ENCODE measurements at regions not wholly inside any gene's neighbourhood (a gene's known extent, or its start where the extent isn't known, plus 50 kb on each side); places are given as distances from the start of the nearest gene placed in this dataset.

GRCh38 chr2:145412155-145412554 lies 892.2 kb upstream of the ZEB2 start:
- no peaks in the 10 kb centered on the region for H3K27me3 ChIP-seq (ENCODE audit: insufficient read depth, poor library complexity, severe bottlenecking)
- H3K4me3 ChIP-seq (replicated peaks; ENCODE audit: insufficient read depth, low read length), result no peak overlapping the region
- peak overlapping the region; percentile 41 for H3K27ac ChIP-seq (replicated peaks)
- no peak for DNase-seq (ENCODE audit: low read depth in 1 of 2, low spot score in 1 of 2)
- TF ChIP-seq GABPA (IDR thresholded peaks at IDR 0.05; ENCODE audit: low read depth), result no peak
- no peak for TF ChIP-seq POLR2AphosphoS5 (IDR thresholded peaks at IDR 0.05; ENCODE audit: low read depth)
- TF ChIP-seq, protein P1, sequence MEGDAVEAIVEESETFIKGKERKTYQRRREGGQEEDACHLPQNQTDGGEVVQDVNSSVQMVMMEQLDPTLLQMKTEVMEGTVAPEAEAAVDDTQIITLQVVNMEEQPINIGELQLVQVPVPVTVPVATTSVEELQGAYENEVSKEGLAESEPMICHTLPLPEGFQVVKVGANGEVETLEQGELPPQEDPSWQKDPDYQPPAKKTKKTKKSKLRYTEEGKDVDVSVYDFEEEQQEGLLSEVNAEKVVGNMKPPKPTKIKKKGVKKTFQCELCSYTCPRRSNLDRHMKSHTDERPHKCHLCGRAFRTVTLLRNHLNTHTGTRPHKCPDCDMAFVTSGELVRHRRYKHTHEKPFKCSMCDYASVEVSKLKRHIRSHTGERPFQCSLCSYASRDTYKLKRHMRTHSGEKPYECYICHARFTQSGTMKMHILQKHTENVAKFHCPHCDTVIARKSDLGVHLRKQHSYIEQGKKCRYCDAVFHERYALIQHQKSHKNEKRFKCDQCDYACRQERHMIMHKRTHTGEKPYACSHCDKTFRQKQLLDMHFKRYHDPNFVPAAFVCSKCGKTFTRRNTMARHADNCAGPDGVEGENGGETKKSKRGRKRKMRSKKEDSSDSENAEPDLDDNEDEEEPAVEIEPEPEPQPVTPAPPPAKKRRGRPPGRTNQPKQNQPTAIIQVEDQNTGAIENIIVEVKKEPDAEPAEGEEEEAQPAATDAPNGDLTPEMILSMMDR (IDR thresholded peaks at IDR 0.05; ENCODE audit: insufficient read depth, low read length), result no peak
- TF ChIP-seq, protein P2, sequence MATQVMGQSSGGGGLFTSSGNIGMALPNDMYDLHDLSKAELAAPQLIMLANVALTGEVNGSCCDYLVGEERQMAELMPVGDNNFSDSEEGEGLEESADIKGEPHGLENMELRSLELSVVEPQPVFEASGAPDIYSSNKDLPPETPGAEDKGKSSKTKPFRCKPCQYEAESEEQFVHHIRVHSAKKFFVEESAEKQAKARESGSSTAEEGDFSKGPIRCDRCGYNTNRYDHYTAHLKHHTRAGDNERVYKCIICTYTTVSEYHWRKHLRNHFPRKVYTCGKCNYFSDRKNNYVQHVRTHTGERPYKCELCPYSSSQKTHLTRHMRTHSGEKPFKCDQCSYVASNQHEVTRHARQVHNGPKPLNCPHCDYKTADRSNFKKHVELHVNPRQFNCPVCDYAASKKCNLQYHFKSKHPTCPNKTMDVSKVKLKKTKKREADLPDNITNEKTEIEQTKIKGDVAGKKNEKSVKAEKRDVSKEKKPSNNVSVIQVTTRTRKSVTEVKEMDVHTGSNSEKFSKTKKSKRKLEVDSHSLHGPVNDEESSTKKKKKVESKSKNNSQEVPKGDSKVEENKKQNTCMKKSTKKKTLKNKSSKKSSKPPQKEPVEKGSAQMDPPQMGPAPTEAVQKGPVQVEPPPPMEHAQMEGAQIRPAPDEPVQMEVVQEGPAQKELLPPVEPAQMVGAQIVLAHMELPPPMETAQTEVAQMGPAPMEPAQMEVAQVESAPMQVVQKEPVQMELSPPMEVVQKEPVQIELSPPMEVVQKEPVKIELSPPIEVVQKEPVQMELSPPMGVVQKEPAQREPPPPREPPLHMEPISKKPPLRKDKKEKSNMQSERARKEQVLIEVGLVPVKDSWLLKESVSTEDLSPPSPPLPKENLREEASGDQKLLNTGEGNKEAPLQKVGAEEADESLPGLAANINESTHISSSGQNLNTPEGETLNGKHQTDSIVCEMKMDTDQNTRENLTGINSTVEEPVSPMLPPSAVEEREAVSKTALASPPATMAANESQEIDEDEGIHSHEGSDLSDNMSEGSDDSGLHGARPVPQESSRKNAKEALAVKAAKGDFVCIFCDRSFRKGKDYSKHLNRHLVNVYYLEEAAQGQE (IDR thresholded peaks at IDR 0.05; ENCODE audit: insufficient replicate concordance, low read depth), result no peak
- no peak for TF ChIP-seq SPI1 (IDR thresholded peaks at IDR 0.05; ENCODE audit: borderline replicate concordance, low read depth)

GRCh38 chr2:145411493-145411892 lies 891.6 kb upstream of the ZEB2 start:
- Histone ChIP-seq H3K27ac (replicated peaks) (peak overlapping the region; percentile 41), H3K4me3 (replicated peaks; ENCODE audit: insufficient read depth, low read length) (no peak overlapping the region)
- DNase-seq (ENCODE audit: low read depth in 1 of 2, low spot score in 1 of 2), result peak; percentile 12 to 60

DNA sequence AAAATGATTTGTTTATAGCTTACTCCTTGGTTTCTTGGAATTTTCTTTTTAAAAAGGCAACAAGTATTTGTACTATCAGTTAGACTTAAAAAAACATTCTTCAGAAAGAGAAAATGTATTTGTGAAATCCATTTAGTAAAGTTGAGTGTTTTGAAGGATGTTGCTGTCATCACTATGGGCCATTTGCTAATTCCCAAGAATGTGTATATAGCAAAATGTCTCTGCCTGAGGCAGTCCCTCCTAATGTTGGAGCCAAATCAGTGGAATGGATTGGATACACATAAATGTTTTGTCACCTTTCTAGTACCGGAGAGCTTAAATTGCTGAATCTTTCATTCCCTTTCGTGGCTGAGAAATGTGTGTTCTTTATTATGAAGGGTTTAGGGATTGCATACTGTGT lies 890.2 kb upstream of the ZEB2 start:
- no peak overlapping the region for H3K27ac ChIP-seq (replicated peaks)
- H3K27me3 ChIP-seq (ENCODE audit: insufficient read depth, poor library complexity, severe bottlenecking), result no peaks in the 10 kb centered on the region
- TF ChIP-seq, protein P2 (IDR thresholded peaks at IDR 0.05; ENCODE audit: insufficient replicate concordance, low read depth), result no peak
- no peak for TF ChIP-seq POLR2AphosphoS5 (IDR thresholded peaks at IDR 0.05; ENCODE audit: low read depth)
- TF ChIP-seq, protein P1 (IDR thresholded peaks at IDR 0.05; ENCODE audit: insufficient read depth, low read length), result no peak
- no peak for TF ChIP-seq SPI1 (IDR thresholded peaks at IDR 0.05; ENCODE audit: borderline replicate concordance, low read depth)
- no peak for TF ChIP-seq GABPA (IDR thresholded peaks at IDR 0.05; ENCODE audit: low read depth)

More at GRCh38 chr2:145411493-145411892, 891.6 kb upstream of the ZEB2 start:
- H3K27me3 ChIP-seq (ENCODE audit: insufficient read depth, poor library complexity, severe bottlenecking), result no peaks in the 10 kb centered on the region
- TF ChIP-seq, protein P1 (IDR thresholded peaks at IDR 0.05; ENCODE audit: insufficient read depth, low read length), result no peak
- TF ChIP-seq, protein P2 (IDR thresholded peaks at IDR 0.05; ENCODE audit: insufficient replicate concordance, low read depth), result peak; percentile 15
- TF ChIP-seq POLR2AphosphoS5 (IDR thresholded peaks at IDR 0.05; ENCODE audit: low read depth), result peak; percentile 80
- TF ChIP-seq SPI1 (IDR thresholded peaks at IDR 0.05; ENCODE audit: borderline replicate concordance, low read depth), result no peak
- no peak for TF ChIP-seq GABPA (IDR thresholded peaks at IDR 0.05; ENCODE audit: low read depth)

More for the DNA sequence above, 890.2 kb upstream of the ZEB2 start:
- H3K4me3 ChIP-seq (replicated peaks; ENCODE audit: insufficient read depth, low read length), result no peak overlapping the region
- DNase-seq (ENCODE audit: low read depth in 1 of 2, low spot score in 1 of 2), result no peak

All from HL-60 (cell line).